MM.1S (cell line): ENCODE measurements at regions not wholly inside any gene's neighbourhood (a gene's known extent, or its start where the extent isn't known, plus 50 kb on each side); places are given as distances from the start of the nearest gene placed in this dataset.

Source experiments
- DNase-seq: peaks from one replicate; pipeline ENCODE4 v3.0.0-alpha.2; 2015
- H2AFZ ChIP-seq: fragments of 300-600 bp; sonication (generic); 2 replicates; pipeline ENCODE4 v1.6.0; 2016; ENCODE audit warnings: antibody characterized with exemption, low read length
- H3F3A ChIP-seq: fragments of 300-600 bp; sonication (generic); 2 replicates; pipeline ENCODE4 v1.6.1; 2016; ENCODE audit warnings: mild to moderate bottlenecking, antibody characterized with exemption, low read length, moderate library complexity, mixed read lengths; ENCODE audit not compliant: insufficient read depth
- H3K27ac ChIP-seq: fragments of 300-600 bp; sonication (generic); 2 replicates; pipeline ENCODE4 v1.5.1; 2016; ENCODE audit warnings: mild to moderate bottlenecking, low read length
- H3K27me3 ChIP-seq: fragments of 300-600 bp; sonication (generic); replicated peaks from 2 replicates; pipeline ENCODE4 v1.6.0; 2016; ENCODE audit warnings: low read length; ENCODE audit not compliant: insufficient read depth
- H3K36me3 ChIP-seq: fragments of 300-600 bp; sonication (generic); replicated peaks from 2 replicates; pipeline ENCODE4 v1.6.1; 2016; ENCODE audit warnings: mild to moderate bottlenecking, low read length, mixed read lengths; ENCODE audit not compliant: insufficient read depth
- H3K4me1 ChIP-seq: fragments of 300-600 bp; sonication (generic); 2 replicates; pipeline ENCODE4 v1.6.1; 2016; ENCODE audit warnings: low read length, mixed read lengths
- H3K4me2 ChIP-seq: fragments of 300-600 bp; sonication (generic); 2 replicates; pipeline ENCODE4 v1.6.0; 2016; ENCODE audit warnings: low read depth, low read length
- H3K4me3 ChIP-seq: fragments of 300-600 bp; sonication (generic); 2 replicates; pipeline ENCODE4 v1.5.1; 2016; ENCODE audit warnings: low read length, mixed read lengths
- H3K79me2 ChIP-seq: fragments of 300-600 bp; sonication (generic); 2 replicates; pipeline ENCODE4 v1.6.1; 2016; ENCODE audit warnings: mixed run types, low read length, mixed read lengths
- H3K9ac ChIP-seq: fragments of 300-600 bp; sonication (generic); 2 replicates; pipeline ENCODE4 v1.6.1; 2016; ENCODE audit warnings: low read length, mixed read lengths
- H3K9me2 ChIP-seq: fragments of 300-600 bp; sonication (generic); replicated peaks from 2 replicates; pipeline ENCODE4 v1.6.1; 2016; ENCODE audit warnings: mild to moderate bottlenecking, low read length, mixed read lengths; ENCODE audit not compliant: insufficient read depth
- H3K9me3 ChIP-seq: fragments of 300-600 bp; sonication (generic); replicated peaks from 2 replicates; pipeline ENCODE4 v1.6.1; 2016; ENCODE audit warnings: mild to moderate bottlenecking, low read length, mixed read lengths; ENCODE audit not compliant: insufficient read depth
- H4K20me1 ChIP-seq: fragments of 300-600 bp; sonication (generic); 2 replicates; pipeline ENCODE4 v1.6.1; 2016; ENCODE audit warnings: mild to moderate bottlenecking, low read length, moderate library complexity, mixed read lengths; ENCODE audit not compliant: insufficient read depth
- EZH2 ChIP-seq: fragments of 300-600 bp; sonication (generic); optimal IDR thresholded peaks from 2 replicates; pipeline ENCODE3; 2017; ENCODE audit warnings: low read depth, mild to moderate bottlenecking, antibody characterized with exemption, low read length, mixed read lengths
- EZH2phosphoT487 ChIP-seq: fragments of 300-600 bp; sonication (generic); IDR thresholded peaks from 2 replicates; pipeline ENCODE4 v1.6.1; 2018; ENCODE audit warnings: antibody characterized with exemption, low read length
- TF ChIP-seq, protein P1 (sequence below): fragments of 300-600 bp; sonication (generic); IDR thresholded peaks from 2 replicates; pipeline ENCODE4 v1.5.1; 2016; ENCODE audit warnings: antibody characterized with exemption, low read length, mixed read lengths

DNA sequence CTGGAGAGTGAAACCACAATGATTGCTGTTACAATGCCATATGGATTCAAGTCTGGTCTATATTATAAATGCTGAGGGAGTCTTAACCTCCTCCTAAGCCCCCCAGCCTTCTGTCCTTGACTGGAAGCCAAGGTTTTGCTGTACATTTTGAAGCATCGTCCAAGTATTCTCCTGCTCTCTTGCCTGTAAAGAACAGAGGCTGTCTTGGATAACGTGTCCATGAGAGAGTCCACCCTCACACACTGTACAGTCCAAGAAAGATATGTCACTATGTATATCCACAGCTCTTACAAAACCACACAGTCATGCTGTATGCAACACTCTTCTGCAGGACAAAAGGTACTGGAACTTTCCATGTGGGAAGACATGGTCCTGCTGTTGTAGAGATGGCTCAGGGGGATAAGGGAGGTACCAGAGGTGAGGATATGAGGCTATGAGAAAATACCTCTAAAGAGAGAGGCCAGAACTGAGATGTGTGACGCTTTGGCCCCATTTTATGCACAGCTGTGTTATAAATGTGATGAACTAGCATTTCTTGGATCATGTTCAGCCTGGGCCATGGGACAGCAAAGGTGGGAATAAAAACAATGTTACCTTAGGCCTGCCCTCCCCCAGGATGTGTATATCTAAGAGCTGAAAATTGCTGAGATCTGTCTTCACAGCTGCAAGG lies 678.6 kb downstream of the IQCM start:
- H3K27me3 ChIP-seq = no peaks in the 10 kb centered on the region
- TF ChIP-seq EZH2 (no peak), EZH2phosphoT487 (no peak)
- TF ChIP-seq, protein P1, sequence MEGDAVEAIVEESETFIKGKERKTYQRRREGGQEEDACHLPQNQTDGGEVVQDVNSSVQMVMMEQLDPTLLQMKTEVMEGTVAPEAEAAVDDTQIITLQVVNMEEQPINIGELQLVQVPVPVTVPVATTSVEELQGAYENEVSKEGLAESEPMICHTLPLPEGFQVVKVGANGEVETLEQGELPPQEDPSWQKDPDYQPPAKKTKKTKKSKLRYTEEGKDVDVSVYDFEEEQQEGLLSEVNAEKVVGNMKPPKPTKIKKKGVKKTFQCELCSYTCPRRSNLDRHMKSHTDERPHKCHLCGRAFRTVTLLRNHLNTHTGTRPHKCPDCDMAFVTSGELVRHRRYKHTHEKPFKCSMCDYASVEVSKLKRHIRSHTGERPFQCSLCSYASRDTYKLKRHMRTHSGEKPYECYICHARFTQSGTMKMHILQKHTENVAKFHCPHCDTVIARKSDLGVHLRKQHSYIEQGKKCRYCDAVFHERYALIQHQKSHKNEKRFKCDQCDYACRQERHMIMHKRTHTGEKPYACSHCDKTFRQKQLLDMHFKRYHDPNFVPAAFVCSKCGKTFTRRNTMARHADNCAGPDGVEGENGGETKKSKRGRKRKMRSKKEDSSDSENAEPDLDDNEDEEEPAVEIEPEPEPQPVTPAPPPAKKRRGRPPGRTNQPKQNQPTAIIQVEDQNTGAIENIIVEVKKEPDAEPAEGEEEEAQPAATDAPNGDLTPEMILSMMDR = no peak
- H3K9me2 ChIP-seq = no peaks in the 10 kb centered on the region
- H3K79me2 ChIP-seq = no peaks in the 10 kb centered on the region
- DNase-seq = no peak
- no peaks in the 10 kb centered on the region for H3F3A ChIP-seq
- H4K20me1 ChIP-seq = no peaks in the 10 kb centered on the region
- no peaks in the 10 kb centered on the region for H3K4me1 ChIP-seq
- no peak overlapping the region for H3K4me3 ChIP-seq
- H3K4me2 ChIP-seq = no peak overlapping the region
- H3K27ac ChIP-seq = no peak overlapping the region
- H2AFZ ChIP-seq = no peak overlapping the region
- H3K9me3 ChIP-seq = no peaks in the 10 kb centered on the region
- H3K9ac ChIP-seq = no peak overlapping the region
- no peaks in the 10 kb centered on the region for H3K36me3 ChIP-seq

DNA sequence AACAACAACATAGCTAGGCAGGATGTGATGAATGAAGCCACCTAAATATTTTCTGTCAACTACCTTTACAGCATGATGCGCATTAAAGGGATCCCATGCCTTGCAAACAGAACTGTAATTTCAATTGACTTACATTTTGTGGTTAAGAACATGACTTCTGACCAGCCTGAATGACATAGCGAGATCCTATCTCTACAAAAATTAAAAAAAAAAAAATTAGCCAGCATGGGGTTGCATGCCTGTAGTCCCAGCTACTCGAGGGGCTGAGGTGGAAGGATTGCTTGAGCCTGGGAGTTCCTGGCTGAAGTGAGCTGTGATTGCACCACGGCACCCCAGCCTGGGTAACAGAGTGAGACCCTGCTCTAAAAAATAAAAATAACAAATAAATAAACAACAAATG lies 680.6 kb downstream of the IQCM start:
- no peak overlapping the region for H2AFZ ChIP-seq
- no peaks in the 10 kb centered on the region for H3F3A ChIP-seq
- no peaks in the 10 kb centered on the region for H3K9me2 ChIP-seq
- no peaks in the 10 kb centered on the region for H3K79me2 ChIP-seq
- no peak overlapping the region for H3K9ac ChIP-seq
- DNase-seq = no peak
- no peak overlapping the region for H3K4me3 ChIP-seq
- H3K36me3 ChIP-seq = no peaks in the 10 kb centered on the region
- no peaks in the 10 kb centered on the region for H3K27me3 ChIP-seq
- H3K4me1 ChIP-seq = no peaks in the 10 kb centered on the region
- no peaks in the 10 kb centered on the region for H4K20me1 ChIP-seq
- H3K4me2 ChIP-seq = no peak overlapping the region
- H3K27ac ChIP-seq = no peak overlapping the region
- TF ChIP-seq, protein P1 = no peak
- TF ChIP-seq EZH2phosphoT487 (no peak), EZH2 (no peak)
- no peaks in the 10 kb centered on the region for H3K9me3 ChIP-seq

DNA sequence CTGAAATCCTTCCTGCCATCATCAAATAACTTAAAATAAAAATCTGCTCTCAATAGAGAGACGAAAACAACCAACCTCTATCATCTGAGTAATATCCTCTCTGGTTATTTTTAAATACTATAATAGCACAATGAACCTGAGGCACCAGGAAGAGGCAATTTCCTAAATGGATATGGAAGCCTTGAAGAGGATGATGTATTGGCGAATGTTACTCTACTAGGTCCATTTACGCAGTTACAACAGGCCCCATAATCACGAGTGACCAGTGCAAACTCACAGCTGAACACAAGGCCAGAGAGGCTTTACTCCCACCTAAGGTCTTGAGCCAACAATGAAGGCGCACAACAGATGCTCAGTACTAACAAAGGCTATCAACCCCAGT lies 678.8 kb upstream of the NR3C2 start:
- Histone ChIP-seq H3K79me2 (no peaks in the 10 kb centered on the region), H3K4me2 (no peak overlapping the region), H2AFZ (no peak overlapping the region), H3K9ac (no peak overlapping the region), H3K4me3 (no peak overlapping the region), H3F3A (no peaks in the 10 kb centered on the region), H3K9me3 (no peaks in the 10 kb centered on the region), H3K4me1 (no peaks in the 10 kb centered on the region), H3K36me3 (no peaks in the 10 kb centered on the region), H3K27ac (no peak overlapping the region), H3K27me3 (no peaks in the 10 kb centered on the region), H3K9me2 (no peaks in the 10 kb centered on the region), H4K20me1 (no peaks in the 10 kb centered on the region)
- TF ChIP-seq EZH2phosphoT487 = no peak
- no peak for TF ChIP-seq EZH2
- TF ChIP-seq, protein P1 = no peak
- DNase-seq = no peak
